Activated naive CD4-positive, alpha-beta T cell treated with anti-CD3 and anti-CD28 coated beads, Interleukin-2, amount 50 U/mL, for 72 hours (primary cell): ENCODE measurements at regions not wholly inside any gene's neighbourhood (a gene's known extent, or its start where the extent isn't known, plus 50 kb on each side); places are given as distances from the start of the nearest gene placed in this dataset.

Source experiments
- ATAC-seq, 2 donors: fragments of 150-1000 bp; cut with Tn5 transposase; 2 replicates each; pipeline ENCODE4 v1.10.0; 2021; ENCODE audit warnings: mild to moderate bottlenecking in 2 of 2, moderate library complexity in 2 of 2
- DNase-seq, 2 donors: peaks; one replicate each; pipeline ENCODE4 v3.0.0; 2021 to 2022; ENCODE audit warnings: low spot score in 2 of 2
- H3K27ac Mint-ChIP-seq, 2 donors: one replicate each; pipeline ENCODE4 v1.8.0; 2022; ENCODE audit warnings: mild to moderate bottlenecking in 2 of 2, mixed read lengths in 2 of 2
- H3K36me3 Mint-ChIP-seq, 2 donors: one replicate each; pipeline ENCODE4 v1.8.0; 2022; ENCODE audit warnings: mixed read lengths in 2 of 2
- H3K9me3 Mint-ChIP-seq, 2 donors: one replicate each; pipeline ENCODE4 v1.8.0; 2022; ENCODE audit warnings: mixed read lengths in 2 of 2

GRCh38 chr6:154650351-154650750, 82.9 kb upstream of the SCAF8 start:
- Mint-ChIP-seq H3K36me3 (no peaks in the 10 kb centered on the region), H3K9me3 (no peaks in the 10 kb centered on the region), H3K27ac (no peak overlapping the region)
- DNase-seq (no peak), ATAC-seq (no peak)

- H3K9me3 Mint-ChIP-seq: no peaks in the 10 kb centered on the region
- ATAC-seq (no peak), DNase-seq (no peak)
- no peaks in the 10 kb centered on the region for H3K36me3 Mint-ChIP-seq
- H3K27ac Mint-ChIP-seq: no peak overlapping the region
Observed at GRCh38 chr6:154651656-154652055, 81.6 kb upstream of the SCAF8 start.

- Mint-ChIP-seq H3K9me3 (no peaks in the 10 kb centered on the region), H3K27ac (no peak overlapping the region)
Observed at GRCh38 chr6:154653385-154653784, 79.8 kb upstream of the SCAF8 start.

GRCh38 chr6:154653853-154654252, 79.4 kb upstream of the SCAF8 start:
- Mint-ChIP-seq H3K27ac (no peak overlapping the region), H3K9me3 (no peaks in the 10 kb centered on the region), H3K36me3 (no peaks in the 10 kb centered on the region)
- no peak for DNase-seq
- no peak for ATAC-seq

More at GRCh38 chr6:154653385-154653784, 79.8 kb upstream of the SCAF8 start:
- DNase-seq: no peak
- no peaks in the 10 kb centered on the region for H3K36me3 Mint-ChIP-seq
- ATAC-seq: no peak

- DNase-seq (no peak), ATAC-seq (no peak)
- Mint-ChIP-seq H3K9me3 (no peaks in the 10 kb centered on the region), H3K27ac (no peak overlapping the region), H3K36me3 (no peaks in the 10 kb centered on the region)
Observed at GRCh38 chr6:154656660-154657059, 76.6 kb upstream of the SCAF8 start.

GRCh38 chr6:154661768-154662167, 71.4 kb upstream of the SCAF8 start:
- H3K9me3 Mint-ChIP-seq: no peaks in the 10 kb centered on the region
- DNase-seq: no peak
- no peak overlapping the region for H3K27ac Mint-ChIP-seq
- ATAC-seq: no peak
- H3K36me3 Mint-ChIP-seq: no peaks in the 10 kb centered on the region

GRCh38 chr6:154664287-154664686, 68.9 kb upstream of the SCAF8 start:
- H3K27ac Mint-ChIP-seq: no peak overlapping the region
- ATAC-seq (no peak), DNase-seq (no peak)
- no peaks in the 10 kb centered on the region for H3K9me3 Mint-ChIP-seq
- H3K36me3 Mint-ChIP-seq: no peaks in the 10 kb centered on the region

- H3K27ac Mint-ChIP-seq: no peak overlapping the region
- DNase-seq (no peak), ATAC-seq (no peak)
- H3K36me3 Mint-ChIP-seq: no peaks in the 10 kb centered on the region
- H3K9me3 Mint-ChIP-seq: no peaks in the 10 kb centered on the region
Observed at GRCh38 chr6:154668156-154668555, 65.1 kb upstream of the SCAF8 start.

GRCh38 chr6:154672086-154672485, 61.1 kb upstream of the SCAF8 start:
- ATAC-seq (no peak), DNase-seq (no peak)
- Mint-ChIP-seq H3K27ac (no peak overlapping the region), H3K9me3 (no peaks in the 10 kb centered on the region), H3K36me3 (no peaks in the 10 kb centered on the region)

GRCh38 chr6:154673919-154674318, 59.3 kb upstream of the SCAF8 start:
- no peaks in the 10 kb centered on the region for H3K9me3 Mint-ChIP-seq
- no peak for ATAC-seq
- DNase-seq: no peak
- no peak overlapping the region for H3K27ac Mint-ChIP-seq
- H3K36me3 Mint-ChIP-seq: no peaks in the 10 kb centered on the region

- DNase-seq (peak; percentile 79 to 83), ATAC-seq (peak; percentile 100)
- H3K36me3 Mint-ChIP-seq: no peaks in the 10 kb centered on the region
- H3K27ac Mint-ChIP-seq: no peak overlapping the region
- H3K9me3 Mint-ChIP-seq: no peaks in the 10 kb centered on the region
Observed at GRCh38 chr6:154675602-154676088, 57.6 kb upstream of the SCAF8 start.

- ATAC-seq (no peak), DNase-seq (no peak)
- Mint-ChIP-seq H3K9me3 (no peaks in the 10 kb centered on the region), H3K36me3 (no peaks in the 10 kb centered on the region), H3K27ac (no peak overlapping the region)
Observed at GRCh38 chr6:154682633-154683125, 50.5 kb upstream of the SCAF8 start.
